ENCODE measurements at regions not wholly inside any gene's neighbourhood (a gene's known extent, or its start where the extent isn't known, plus 50 kb on each side); places are given as distances from the start of the nearest gene placed in this dataset.
A peak's percentile ranks its signal among the peaks of the same experiment; 100 is the strongest.

- H3K4me3 ChIP-seq (replicated peaks; ENCODE audit: low read depth, low read length): no peak overlapping the region
- TF ChIP-seq CTCF (IDR thresholded peaks at IDR 0.05; ENCODE audit: low read depth, low read length, missing control alignments): no peak
- no peak for DNase-seq (ENCODE audit: extremely low read depth, low read depth)
These were observed 187.1 kb upstream of the MAN1A1 start for GRCh38 chr6:119536666-119537065.

- DNase-seq (ENCODE audit: extremely low read depth, low read depth): no peak
- no peak for TF ChIP-seq CTCF (IDR thresholded peaks at IDR 0.05; ENCODE audit: low read depth, low read length, missing control alignments)
- H3K4me3 ChIP-seq (replicated peaks; ENCODE audit: low read depth, low read length): no peak overlapping the region
These were observed 185.8 kb upstream of the MAN1A1 start for GRCh38 chr6:119535332-119535731.

- DNase-seq (ENCODE audit: extremely low read depth, low read depth): peak; percentile 24
- H3K4me3 ChIP-seq (replicated peaks; ENCODE audit: low read depth, low read length): no peak overlapping the region
- no peak for TF ChIP-seq CTCF (IDR thresholded peaks at IDR 0.05; ENCODE audit: low read depth, low read length, missing control alignments)
These were observed 184.2 kb upstream of the MAN1A1 start for GRCh38 chr6:119533603-119534279.

- no peak for DNase-seq (ENCODE audit: extremely low read depth, low read depth)
- no peak overlapping the region for H3K4me3 ChIP-seq (replicated peaks; ENCODE audit: low read depth, low read length)
- no peak for TF ChIP-seq CTCF (IDR thresholded peaks at IDR 0.05; ENCODE audit: low read depth, low read length, missing control alignments)
These were observed 177.6 kb upstream of the MAN1A1 start for GRCh38 chr6:119527231-119527578.

- no peak overlapping the region for H3K4me3 ChIP-seq (replicated peaks; ENCODE audit: low read depth, low read length)
- TF ChIP-seq CTCF (IDR thresholded peaks at IDR 0.05; ENCODE audit: low read depth, low read length, missing control alignments): no peak
- DNase-seq (ENCODE audit: extremely low read depth, low read depth): no peak
These were observed 177.1 kb upstream of the MAN1A1 start for GRCh38 chr6:119526561-119527230.

- H3K4me3 ChIP-seq (replicated peaks; ENCODE audit: low read depth, low read length): no peak overlapping the region
- TF ChIP-seq CTCF (IDR thresholded peaks at IDR 0.05; ENCODE audit: low read depth, low read length, missing control alignments): no peak
- DNase-seq (ENCODE audit: extremely low read depth, low read depth): no peak
These were observed 174.8 kb upstream of the MAN1A1 start for GRCh38 chr6:119524410-119524809.
